ENCODE measurements at regions not wholly inside any gene's neighbourhood (a gene's known extent, or its start where the extent isn't known, plus 50 kb on each side); places are given as distances from the start of the nearest gene placed in this dataset.

GRCh38 chr2:239803102-239803765, 221.9 kb downstream of the NDUFA10 start:
- DNase-seq (ENCODE audit: low read depth, low spot score): no peak
- Histone ChIP-seq H2AFZ (ENCODE audit: control insufficient read depth, low read depth, low read length) (no peak overlapping the region), H3K27me3 (replicated peaks in 1 of 2; ENCODE audit: control insufficient read depth in 2 of 2, insufficient read depth in 2 of 2, low read length in 1 of 2) (no peaks in the 10 kb centered on the region), H3K9ac (ENCODE audit: control insufficient read depth, insufficient read depth, low read length) (no peak overlapping the region), H3K36me3 (ENCODE audit: control insufficient read depth in 2 of 2, insufficient read depth in 2 of 2, low read length in 1 of 2) (no peaks in the 10 kb centered on the region), H3K4me2 (ENCODE audit: control insufficient read depth, insufficient read depth) (no peak overlapping the region), H3K9me3 (replicated peaks; ENCODE audit: control insufficient read depth, insufficient read depth, low read length) (no peaks in the 10 kb centered on the region), H4K20me1 (ENCODE audit: control insufficient read depth, insufficient read depth) (no peaks in the 10 kb centered on the region), H3K27ac (ENCODE audit: control insufficient read depth, insufficient read depth) (no peak overlapping the region), H3K4me1 (ENCODE audit: control insufficient read depth, insufficient read depth, low read length) (no peaks in the 10 kb centered on the region), H3K4me3 (no peak overlapping the region), H3K79me2 (ENCODE audit: control insufficient read depth, insufficient read depth, low read length) (no peaks in the 10 kb centered on the region)
- WGBS (ENCODE audit: insufficient coverage, insufficient replicate concordance, low lambda C conversion rate, missing lambda C conversion rate): 58% methylated on average over 21 of the region's 21 CpGs
- intact Hi-C loops (cut with micrococcal nuclease; ENCODE audit: unreplicated experiment): no loop called here
- BruUV-seq (replicated peaks): no TSS peak
- ChIA-PET POLR2A (no interaction called here), SMC1A (ENCODE audit: uncharacterized antibody, unreplicated experiment) (no interaction called here), CTCF (no interaction called here), RAD21 (ENCODE audit: unreplicated experiment) (no interaction called here)
- no peak for FAIRE-seq
- no peak for ATAC-seq
- in situ Hi-C loops (cut with MboI): no loop called here
- no peak for TF ChIP-seq HDGF (IDR thresholded peaks at IDR 0.05)
- TF ChIP-seq ATF7 (IDR thresholded peaks at IDR 0.05; ENCODE audit: low read depth): no peak
- no peak for TF ChIP-seq IKZF2 (IDR thresholded peaks at IDR 0.05)
- TF ChIP-seq SMAD5 (IDR thresholded peaks at IDR 0.05; ENCODE audit: low read depth): no peak
- no peak for TF ChIP-seq ATF2 (IDR thresholded peaks at IDR 0.05; ENCODE audit: low read length)
- TF ChIP-seq YY1 (IDR thresholded peaks at IDR 0.05; ENCODE audit: low read depth, low read length): no peak
- TF ChIP-seq, protein P1, sequence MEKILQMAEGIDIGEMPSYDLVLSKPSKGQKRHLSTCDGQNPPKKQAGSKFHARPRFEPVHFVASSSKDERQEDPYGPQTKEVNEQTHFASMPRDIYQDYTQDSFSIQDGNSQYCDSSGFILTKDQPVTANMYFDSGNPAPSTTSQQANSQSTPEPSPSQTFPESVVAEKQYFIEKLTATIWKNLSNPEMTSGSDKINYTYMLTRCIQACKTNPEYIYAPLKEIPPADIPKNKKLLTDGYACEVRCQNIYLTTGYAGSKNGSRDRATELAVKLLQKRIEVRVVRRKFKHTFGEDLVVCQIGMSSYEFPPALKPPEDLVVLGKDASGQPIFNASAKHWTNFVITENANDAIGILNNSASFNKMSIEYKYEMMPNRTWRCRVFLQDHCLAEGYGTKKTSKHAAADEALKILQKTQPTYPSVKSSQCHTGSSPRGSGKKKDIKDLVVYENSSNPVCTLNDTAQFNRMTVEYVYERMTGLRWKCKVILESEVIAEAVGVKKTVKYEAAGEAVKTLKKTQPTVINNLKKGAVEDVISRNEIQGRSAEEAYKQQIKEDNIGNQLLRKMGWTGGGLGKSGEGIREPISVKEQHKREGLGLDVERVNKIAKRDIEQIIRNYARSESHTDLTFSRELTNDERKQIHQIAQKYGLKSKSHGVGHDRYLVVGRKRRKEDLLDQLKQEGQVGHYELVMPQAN (conservative IDR thresholded peaks at IDR 0.05): no peak
- TF ChIP-seq FOXK2 (IDR thresholded peaks at IDR 0.05): no peak
- TF ChIP-seq RAD51 (IDR thresholded peaks at IDR 0.05): no peak
- TF ChIP-seq BRCA1 (IDR thresholded peaks at IDR 0.05; ENCODE audit: low read depth, low read length): no peak
- no peak for TF ChIP-seq EZH2 (IDR thresholded peaks at IDR 0.05; ENCODE audit: borderline replicate concordance, control insufficient read depth, low read depth, low read length)
- no peak for TF ChIP-seq PKNOX1 (IDR thresholded peaks at IDR 0.05)

Data from GM12878 (cell line).